ENCODE measurements at regions not wholly inside any gene's neighbourhood (a gene's known extent, or its start where the extent isn't known, plus 50 kb on each side); places are given as distances from the start of the nearest gene placed in this dataset.

- no peak for TF ChIP-seq CTCF (IDR thresholded peaks at IDR 0.05; ENCODE audit: insufficient read depth, low read depth, low read length, missing control alignments)
- DNase-seq (ENCODE audit: low read depth): no peak
- no peak overlapping the region for H3K4me3 ChIP-seq (ENCODE audit: low read depth, low read length)
Measured at GRCh38 chr10:114771157-114771556, 50.4 kb upstream of the FHIP2A start.

GRCh38 chr10:114771749-114772148, 49.8 kb upstream of the FHIP2A start:
- DNase-seq (ENCODE audit: low read depth): no peak
- H3K4me3 ChIP-seq (ENCODE audit: low read depth, low read length): no peak overlapping the region
- TF ChIP-seq CTCF (IDR thresholded peaks at IDR 0.05; ENCODE audit: insufficient read depth, low read depth, low read length, missing control alignments): no peak
